OCI-LY3 (cell line): ENCODE measurements at regions not wholly inside any gene's neighbourhood (a gene's known extent, or its start where the extent isn't known, plus 50 kb on each side); places are given as distances from the start of the nearest gene placed in this dataset.

Experiments
- H2AFZ ChIP-seq: fragments of 200-600, 300-600 bp; shearing (Covaris generic); 2 replicates; pipeline ENCODE4 v1.6.0; 2014; ENCODE audit warnings: antibody characterized with exemption, low read depth, low read length
- H3K27ac ChIP-seq: fragments of 200-600, 300-600 bp; sonication (generic); 2 replicates; pipeline ENCODE4 v1.5.1; 2014; ENCODE audit warnings: mild to moderate bottlenecking, low read length, moderate library complexity, mixed read lengths
- H3K27me3 ChIP-seq: fragments of 200-600, 300-600 bp; sonication (generic); 2 replicates; pipeline ENCODE4 v1.6.1; 2014; ENCODE audit warnings: low read depth, low read length, mixed read lengths
- H3K36me3 ChIP-seq: fragments of 200-600, 300-600 bp; sonication (generic); replicated peaks from 2 replicates; pipeline ENCODE3; 2014; ENCODE audit warnings: low read depth, low read length, mixed read lengths
- H3K4me1 ChIP-seq: fragments of 300-600, 200-600 bp; sonication (generic); 2 replicates; pipeline ENCODE4 v1.6.1; 2014; ENCODE audit warnings: low read length, mixed read lengths
- H3K4me2 ChIP-seq: fragments of 200-600, 300-600 bp; sonication (generic); 2 replicates; pipeline ENCODE4 v1.6.1; 2014; ENCODE audit warnings: low read length, mixed read lengths
- H3K4me3 ChIP-seq: fragments of 300-600, 200-600 bp; sonication (generic); 2 replicates; pipeline ENCODE4 v1.5.1; 2014; ENCODE audit warnings: antibody characterized with exemption, mild to moderate bottlenecking, low read length, moderate library complexity
- H3K79me2 ChIP-seq: fragments of 300-600, 200-600 bp; shearing (Covaris generic); 2 replicates; pipeline ENCODE4 v1.6.1; 2014; ENCODE audit warnings: mild to moderate bottlenecking, low read length, mixed read lengths
- H3K9ac ChIP-seq: fragments of 300-600, 200-600 bp; shearing (Covaris generic); 2 replicates; pipeline ENCODE4 v1.6.0; 2014; ENCODE audit warnings: mild to moderate bottlenecking, low read length, moderate library complexity
- H3K9me3 ChIP-seq: fragments of 200-600, 300-600 bp; shearing (Covaris generic); 2 replicates; pipeline ENCODE4 v1.6.1; 2014; ENCODE audit warnings: low read length, mixed read lengths; ENCODE audit not compliant: insufficient read depth
- H4K20me1 ChIP-seq: fragments of 200-600, 300-600 bp; sonication (generic); 2 replicates; pipeline ENCODE4 v1.6.1; 2016; ENCODE audit warnings: low read length, mixed read lengths; ENCODE audit not compliant: insufficient read depth
- EZH2phosphoT487 ChIP-seq: fragments of 200-600 bp; shearing (Covaris generic); IDR thresholded peaks from 2 replicates; pipeline ENCODE4 v1.6.1; 2018; ENCODE audit warnings: antibody characterized with exemption, mixed run types, low read depth
- TF ChIP-seq, protein P1 (sequence below): fragments of 200-600, 300-600 bp; sonication (generic); IDR thresholded peaks from 2 replicates; pipeline ENCODE4 v1.5.1; 2014; ENCODE audit warnings: antibody characterized with exemption, low read length, low read depth

DNA sequence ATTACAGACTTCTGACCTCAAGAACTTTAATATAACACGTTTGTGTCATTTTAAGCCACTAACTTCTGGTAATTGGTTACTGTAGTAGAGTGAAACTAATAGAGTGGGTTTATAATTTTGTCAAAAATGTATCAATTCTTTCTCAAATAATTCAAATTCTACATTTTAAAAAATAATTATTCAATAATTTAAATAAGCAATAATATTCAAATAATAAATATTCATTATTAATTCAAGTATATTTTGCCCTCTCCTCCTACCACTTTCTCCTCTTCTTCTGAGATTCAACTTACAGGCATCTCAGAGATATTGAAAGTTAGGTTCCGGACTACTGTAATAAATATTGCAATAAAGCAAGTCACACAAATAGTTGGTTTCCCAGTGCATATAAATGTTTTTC lies 1107.1 kb downstream of the KCNT2 start:
- TF ChIP-seq, protein P1, sequence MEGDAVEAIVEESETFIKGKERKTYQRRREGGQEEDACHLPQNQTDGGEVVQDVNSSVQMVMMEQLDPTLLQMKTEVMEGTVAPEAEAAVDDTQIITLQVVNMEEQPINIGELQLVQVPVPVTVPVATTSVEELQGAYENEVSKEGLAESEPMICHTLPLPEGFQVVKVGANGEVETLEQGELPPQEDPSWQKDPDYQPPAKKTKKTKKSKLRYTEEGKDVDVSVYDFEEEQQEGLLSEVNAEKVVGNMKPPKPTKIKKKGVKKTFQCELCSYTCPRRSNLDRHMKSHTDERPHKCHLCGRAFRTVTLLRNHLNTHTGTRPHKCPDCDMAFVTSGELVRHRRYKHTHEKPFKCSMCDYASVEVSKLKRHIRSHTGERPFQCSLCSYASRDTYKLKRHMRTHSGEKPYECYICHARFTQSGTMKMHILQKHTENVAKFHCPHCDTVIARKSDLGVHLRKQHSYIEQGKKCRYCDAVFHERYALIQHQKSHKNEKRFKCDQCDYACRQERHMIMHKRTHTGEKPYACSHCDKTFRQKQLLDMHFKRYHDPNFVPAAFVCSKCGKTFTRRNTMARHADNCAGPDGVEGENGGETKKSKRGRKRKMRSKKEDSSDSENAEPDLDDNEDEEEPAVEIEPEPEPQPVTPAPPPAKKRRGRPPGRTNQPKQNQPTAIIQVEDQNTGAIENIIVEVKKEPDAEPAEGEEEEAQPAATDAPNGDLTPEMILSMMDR: no peak
- no peak for TF ChIP-seq EZH2phosphoT487
- no peak overlapping the region for H3K9ac ChIP-seq
- H3K4me2 ChIP-seq: no peak overlapping the region
- H3K4me1 ChIP-seq: peaks cover 2% of the 10 kb centered on the region; the same call in 1 of the 2 replicates
- H4K20me1 ChIP-seq: no peaks in the 10 kb centered on the region
- no peak overlapping the region for H3K4me3 ChIP-seq
- H3K36me3 ChIP-seq: no peaks in the 10 kb centered on the region
- no peaks in the 10 kb centered on the region for H3K79me2 ChIP-seq
- no peaks in the 10 kb centered on the region for H3K9me3 ChIP-seq
- no peak overlapping the region for H3K27ac ChIP-seq
- no peak overlapping the region for H2AFZ ChIP-seq
- H3K27me3 ChIP-seq: no peaks in the 10 kb centered on the region

GRCh38 chr1:195495720-195496635 lies 1112.3 kb downstream of the KCNT2 start:
- H3K36me3 ChIP-seq: no peaks in the 10 kb centered on the region
- TF ChIP-seq, protein P1: peak; percentile 25; the same call in 1 of the 2 replicates
- no peak for TF ChIP-seq EZH2phosphoT487
- no peaks in the 10 kb centered on the region for H4K20me1 ChIP-seq
- no peaks in the 10 kb centered on the region for H3K79me2 ChIP-seq
- H3K9me3 ChIP-seq: no peaks in the 10 kb centered on the region
- H3K4me3 ChIP-seq: no peak overlapping the region
- H2AFZ ChIP-seq: no peak overlapping the region; the same call in 1 of the 2 replicates
- H3K9ac ChIP-seq: no peak overlapping the region
- H3K4me1 ChIP-seq: peaks cover 7% of the 10 kb centered on the region; the same call in 1 of the 2 replicates
- no peak overlapping the region for H3K4me2 ChIP-seq
- no peaks in the 10 kb centered on the region for H3K27me3 ChIP-seq
- H3K27ac ChIP-seq: no peak overlapping the region

DNA sequence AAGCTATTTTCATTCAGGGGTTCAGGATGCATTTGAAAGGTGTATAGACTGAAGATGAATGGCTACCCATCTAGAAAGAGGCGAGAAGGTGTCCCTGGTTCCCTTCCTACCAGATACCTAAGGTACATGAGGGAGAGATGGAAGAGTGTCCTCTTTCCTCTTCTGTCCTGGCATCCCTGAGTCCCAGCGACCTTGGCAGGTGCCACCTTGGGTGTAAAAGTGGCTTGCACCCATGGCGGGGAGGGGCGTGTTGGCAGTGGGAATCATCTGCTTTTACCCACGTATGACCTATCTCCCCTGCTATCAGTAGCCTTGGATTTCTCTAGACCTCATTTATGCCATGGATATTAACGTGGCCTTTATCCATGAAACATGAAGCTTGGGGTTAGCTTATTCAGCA lies 1126.1 kb downstream of the KCNT2 start:
- H3K27ac ChIP-seq: no peak overlapping the region
- 0 out of 2 replicates have a peak, but pooled peaks cover 3% of the 10 kb centered on the region for H3K9me3 ChIP-seq
- H3K79me2 ChIP-seq: no peaks in the 10 kb centered on the region
- TF ChIP-seq, protein P1: no peak
- no peak for TF ChIP-seq EZH2phosphoT487
- H3K36me3 ChIP-seq: no peaks in the 10 kb centered on the region
- H3K9ac ChIP-seq: no peak overlapping the region
- no peaks in the 10 kb centered on the region for H4K20me1 ChIP-seq
- H3K4me3 ChIP-seq: no peak overlapping the region
- no peaks in the 10 kb centered on the region for H3K4me1 ChIP-seq
- H3K4me2 ChIP-seq: no peak overlapping the region
- H2AFZ ChIP-seq: no peak overlapping the region
- no peaks in the 10 kb centered on the region for H3K27me3 ChIP-seq

GRCh38 chr1:195481293-195481692 lies 1126.9 kb downstream of the KCNT2 start:
- H3K4me2 ChIP-seq: no peak overlapping the region
- H3K4me3 ChIP-seq: no peak overlapping the region
- no peaks in the 10 kb centered on the region for H3K36me3 ChIP-seq
- TF ChIP-seq EZH2phosphoT487: no peak
- TF ChIP-seq, protein P1: no peak
- H3K9me3 ChIP-seq: 0 out of 2 replicates have a peak, but pooled peaks cover under 1% of the 10 kb centered on the region
- H3K27me3 ChIP-seq: no peaks in the 10 kb centered on the region
- no peaks in the 10 kb centered on the region for H3K4me1 ChIP-seq
- no peak overlapping the region for H3K9ac ChIP-seq
- no peaks in the 10 kb centered on the region for H4K20me1 ChIP-seq
- no peak overlapping the region for H2AFZ ChIP-seq
- no peaks in the 10 kb centered on the region for H3K79me2 ChIP-seq
- H3K27ac ChIP-seq: no peak overlapping the region
